Transverse colon (tissue), 4 donors: ENCODE measurements at regions not wholly inside any gene's neighbourhood (a gene's known extent, or its start where the extent isn't known, plus 50 kb on each side); places are given as distances from the start of the nearest gene placed in this dataset.

ENCODE experiments used
- DNase-seq: peaks from one replicate; pipeline ENCODE4 v3.0.0-alpha.2; 2019
- H3K27ac ChIP-seq, 4 donors: fragments of 200-600 bp; sonication (generic); 2 replicates each; pipeline ENCODE4 v1.5.1; 2016 to 2018; ENCODE audit warnings: inconsistent platforms in 4 of 4
- H3K27me3 ChIP-seq: fragments of 200-600 bp; sonication (generic); 2 replicates; pipeline ENCODE4 v1.5.1; 2017; ENCODE audit warnings: inconsistent platforms
- H3K36me3 ChIP-seq, 4 donors: fragments of 200-600 bp; sonication (generic); 2 replicates each; pipeline ENCODE4 v1.5.1; 2017 to 2019; ENCODE audit warnings: inconsistent platforms in 4 of 4
- H3K4me1 ChIP-seq, 4 donors: fragments of 200-600 bp; sonication (generic); 2 replicates each; pipeline ENCODE4 v1.5.1; 2017 to 2020; ENCODE audit warnings: inconsistent platforms in 4 of 4
- H3K4me3 ChIP-seq, 4 donors: fragments of 200-600 bp; sonication (generic); 1 replicate in 1 of 4; 2 replicates in 3 of 4; pipeline versions ENCODE4 v1.5.1 to v1.6.1; 2017 to 2019; ENCODE audit warnings: inconsistent platforms in 4 of 4
- H3K9me3 ChIP-seq, 2 donors: fragments of 200-600 bp; sonication (generic); 2 replicates each; pipeline ENCODE4 v1.5.1; 2017 to 2019; ENCODE audit warnings: inconsistent platforms in 2 of 2
- CTCF ChIP-seq, 5 experiments: fragments of 200-600 bp in 3 of 5; fragments of 450-650 bp in 2 of 5; sonication (generic) in 3 of 5; IDR thresholded peaks; 1 replicate in 2 of 5; 2 replicates in 3 of 5; pipeline ENCODE4 v1.5.1; 2016 to 2017; ENCODE audit warnings: antibody characterized with exemption in 5 of 5, inconsistent platforms in 3 of 5, mild to moderate bottlenecking in 2 of 5, moderate library complexity in 1 of 5
- EP300 ChIP-seq: sonication (generic); formaldehyde crosslinking; IDR thresholded peaks from one replicate; pipeline ENCODE4 v1.6.1; 2017; ENCODE audit warnings: antibody characterized with exemption, low read depth
- POLR2A ChIP-seq: fragments of 450-650 bp; IDR thresholded peaks from one replicate; pipeline ENCODE4 v1.6.1; 2016; ENCODE audit warnings: antibody characterized with exemption, mild to moderate bottlenecking, moderate library complexity
- POLR2AphosphoS5 ChIP-seq, 3 donors: sonication (generic); formaldehyde crosslinking; IDR thresholded peaks; one replicate each; pipeline ENCODE4 v1.6.1; 2016; ENCODE audit warnings: antibody characterized with exemption in 3 of 3
- WGBS, 2 donors: methylation state at CpG; one replicate each; pipeline ENCODE4 v1.1.5; 2018; ENCODE audit warnings: low coverage in 1 of 2; 5-methylcytosine and 5-hydroxymethylcytosine counted together
- in situ Hi-C, 4 donors: fragments of 200-750 bp; cut with MboI; loops; one replicate each; pipeline versions ENCODE4 v1.15.0 to v1.15.1; 2017; ENCODE audit warnings: low sequenced_read_pairs in 3 of 4, low pct_ligation_motif_present in 1 of 4, low pct_unique_long_range_greater_than_20kb in 1 of 4
- intact Hi-C: fragments of 100-400 bp; cut with DNase I; formaldehyde crosslinking; loops from one replicate; pipeline ENCODE4 v1.15.1; 2023; ENCODE audit warnings: low total_unique reads

- no peak for DNase-seq
- Histone ChIP-seq H3K36me3 (no peaks in the 10 kb centered on the region), H3K27ac (no peak overlapping the region), H3K27me3 (no peaks in the 10 kb centered on the region), H3K4me1 (no peaks in the 10 kb centered on the region), H3K9me3 (no peaks in the 10 kb centered on the region), H3K4me3 (no peak overlapping the region)
- no peak for TF ChIP-seq EP300
- no peak for TF ChIP-seq CTCF (IDR thresholded peaks at IDR 0.05)
- TF ChIP-seq POLR2A: no peak
- TF ChIP-seq POLR2AphosphoS5 (IDR thresholded peaks at IDR 0.05): no peak
- in situ Hi-C loops (no loop called here), intact Hi-C loops (no loop called here)
Measured at GRCh38 chr4:170652571-170652970, 562.8 kb upstream of the AADAT start.

DNA sequence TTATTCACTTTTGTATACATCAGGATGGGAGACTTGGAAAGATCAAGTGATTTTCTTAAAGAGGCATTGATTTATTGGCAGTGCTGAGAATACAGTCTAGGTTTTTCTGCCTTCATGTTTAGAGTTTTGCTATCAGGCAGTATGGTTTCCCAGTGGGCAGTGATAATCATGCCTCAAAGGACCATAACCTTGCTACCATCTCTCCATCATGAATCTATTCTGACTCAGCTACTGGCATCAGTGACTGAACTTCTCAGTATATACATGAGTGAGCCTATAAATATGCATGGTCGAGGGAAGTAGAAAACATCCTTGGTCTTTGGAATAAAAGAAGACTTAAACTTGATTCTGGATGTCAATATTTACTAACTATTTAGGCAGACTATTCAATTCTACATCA, 562.0 kb upstream of the AADAT start:
- Histone ChIP-seq H3K9me3 (no peaks in the 10 kb centered on the region), H3K4me1 (no peaks in the 10 kb centered on the region), H3K36me3 (no peaks in the 10 kb centered on the region), H3K4me3 (no peak overlapping the region), H3K27me3 (no peaks in the 10 kb centered on the region), H3K27ac (no peak overlapping the region)
- WGBS, 2 donors: 35 to 58% methylated on average over 1 of the region's 1 CpG
- DNase-seq: no peak
- intact Hi-C loops: no loop called here
- TF ChIP-seq POLR2A (no peak), CTCF (IDR thresholded peaks at IDR 0.05) (no peak), EP300 (no peak)
- in situ Hi-C loops: no loop called here

- in situ Hi-C loops: no loop called here
- no peak overlapping the region for H3K4me3 ChIP-seq
- H3K27ac ChIP-seq: no peak overlapping the region
- no peaks in the 10 kb centered on the region for H3K27me3 ChIP-seq
- 89 to 94% methylated on average over 2 of the region's 2 CpGs for WGBS, 2 donors
- H3K9me3 ChIP-seq: peaks cover 0 to 12% of the 10 kb centered on the region in 2 donors
- H3K4me1 ChIP-seq: no peaks in the 10 kb centered on the region
- intact Hi-C loops: no loop called here
- TF ChIP-seq POLR2A: no peak
- no peak for TF ChIP-seq EP300
- no peak for TF ChIP-seq POLR2AphosphoS5 (IDR thresholded peaks at IDR 0.05)
- TF ChIP-seq CTCF (IDR thresholded peaks at IDR 0.05): no peak
- DNase-seq: no peak
- H3K36me3 ChIP-seq: no peaks in the 10 kb centered on the region
Measured at GRCh38 chr4:170627418-170627817, 537.7 kb upstream of the AADAT start.

- Histone ChIP-seq H3K9me3 (no peaks in the 10 kb centered on the region), H3K27ac (no peak overlapping the region), H3K27me3 (no peaks in the 10 kb centered on the region), H3K36me3 (no peaks in the 10 kb centered on the region), H3K4me3 (no peak overlapping the region), H3K4me1 (no peaks in the 10 kb centered on the region)
- WGBS, 2 donors: 62 to 63% methylated on average over 7 of the region's 7 CpGs
- no peak for TF ChIP-seq EP300
- TF ChIP-seq POLR2AphosphoS5 (IDR thresholded peaks at IDR 0.05): no peak
- no peak for TF ChIP-seq CTCF (IDR thresholded peaks at IDR 0.05)
- no peak for TF ChIP-seq POLR2A
- intact Hi-C loops (no loop called here), in situ Hi-C loops (no loop called here)
- DNase-seq: no peak
Measured at GRCh38 chr4:170623899-170624298, 534.1 kb upstream of the AADAT start.
